ENCODE measurements at regions not wholly inside any gene's neighbourhood (a gene's known extent, or its start where the extent isn't known, plus 50 kb on each side); places are given as distances from the start of the nearest gene placed in this dataset.

- Histone ChIP-seq H3K4me3 (replicated peaks in 1 of 4; ENCODE audit: control extremely low read depth in 1 of 4, insufficient read depth in 1 of 4, low read depth in 3 of 4, low read length in 4 of 4) (no peak overlapping the region), H3K27ac (ENCODE audit: insufficient read depth, low read length) (no peak overlapping the region), H4K20me1 (ENCODE audit: control insufficient read depth, extremely low read depth, insufficient read depth, low read length) (no peaks in the 10 kb centered on the region), H3K4me2 (ENCODE audit: extremely low read depth, insufficient read depth, low read length) (no peak overlapping the region), H3K9ac (ENCODE audit: insufficient read depth, low read length) (no peak overlapping the region), H3K9me3 (ENCODE audit: control insufficient read depth, insufficient read depth, low read depth, low read length) (no peaks in the 10 kb centered on the region), H3K27me3 (ENCODE audit: control insufficient read depth, insufficient read depth, low read length) (no peaks in the 10 kb centered on the region), H3K36me3 (ENCODE audit: control insufficient read depth, insufficient read depth, low read length) (no peaks in the 10 kb centered on the region), H3K4me1 (ENCODE audit: control insufficient read depth, extremely low read depth, insufficient read depth, low read length) (no peaks in the 10 kb centered on the region), H3K79me2 (ENCODE audit: control insufficient read depth, insufficient read depth, low read length) (no peaks in the 10 kb centered on the region), H2AFZ (ENCODE audit: low read length) (no peak overlapping the region)
- peak; percentile 64 to 65 for TF ChIP-seq CTCF (conservative IDR thresholded peaks at IDR 0.05 in 1 of 2, IDR thresholded peaks at IDR 0.05 in 1 of 2; ENCODE audit: low read depth in 1 of 2, low read length in 2 of 2)
- TF ChIP-seq EZH2 (IDR thresholded peaks at IDR 0.05; ENCODE audit: low read length, missing control alignments): no peak
- peak; percentile 68 to 82 for DNase-seq (ENCODE audit: low read depth in 2 of 2)
These were observed 85.5 kb downstream of the CT47B1 start for GRCh38 chrX:120790118-120790517.

- TF ChIP-seq EZH2 (IDR thresholded peaks at IDR 0.05; ENCODE audit: low read length, missing control alignments): no peak
- no peak for TF ChIP-seq CTCF (conservative IDR thresholded peaks at IDR 0.05 in 1 of 2, IDR thresholded peaks at IDR 0.05 in 1 of 2; ENCODE audit: low read depth in 1 of 2, low read length in 2 of 2)
- DNase-seq (ENCODE audit: low read depth in 2 of 2): peak; percentile 59 to 63
- Histone ChIP-seq H3K4me3 (replicated peaks in 1 of 4; ENCODE audit: control extremely low read depth in 1 of 4, insufficient read depth in 1 of 4, low read depth in 3 of 4, low read length in 4 of 4) (no peak overlapping the region), H3K9ac (ENCODE audit: insufficient read depth, low read length) (no peak overlapping the region), H3K36me3 (ENCODE audit: control insufficient read depth, insufficient read depth, low read length) (no peaks in the 10 kb centered on the region), H3K4me1 (ENCODE audit: control insufficient read depth, extremely low read depth, insufficient read depth, low read length) (no peaks in the 10 kb centered on the region), H3K4me2 (ENCODE audit: extremely low read depth, insufficient read depth, low read length) (no peak overlapping the region), H3K9me3 (ENCODE audit: control insufficient read depth, insufficient read depth, low read depth, low read length) (no peaks in the 10 kb centered on the region), H3K27ac (ENCODE audit: insufficient read depth, low read length) (no peak overlapping the region), H3K79me2 (ENCODE audit: control insufficient read depth, insufficient read depth, low read length) (no peaks in the 10 kb centered on the region), H2AFZ (ENCODE audit: low read length) (no peak overlapping the region), H4K20me1 (ENCODE audit: control insufficient read depth, extremely low read depth, insufficient read depth, low read length) (no peaks in the 10 kb centered on the region), H3K27me3 (ENCODE audit: control insufficient read depth, insufficient read depth, low read length) (no peaks in the 10 kb centered on the region)
These were observed 94.3 kb downstream of the CT47B1 start for GRCh38 chrX:120781403-120781802.

GRCh38 chrX:120775959-120776358 lies 99.7 kb downstream of the CT47B1 start:
- Histone ChIP-seq H3K9me3 (ENCODE audit: control insufficient read depth, insufficient read depth, low read depth, low read length) (no peaks in the 10 kb centered on the region), H2AFZ (ENCODE audit: low read length) (no peak overlapping the region), H3K79me2 (ENCODE audit: control insufficient read depth, insufficient read depth, low read length) (no peaks in the 10 kb centered on the region)

More at GRCh38 chrX:120775959-120776358, 99.7 kb downstream of the CT47B1 start:
- no peak for DNase-seq (ENCODE audit: low read depth in 2 of 2)
- TF ChIP-seq CTCF (conservative IDR thresholded peaks at IDR 0.05 in 1 of 2, IDR thresholded peaks at IDR 0.05 in 1 of 2; ENCODE audit: low read depth in 1 of 2, low read length in 2 of 2): no peak
- TF ChIP-seq EZH2 (IDR thresholded peaks at IDR 0.05; ENCODE audit: low read length, missing control alignments): no peak
- Histone ChIP-seq H3K9ac (ENCODE audit: insufficient read depth, low read length) (no peak overlapping the region), H3K4me2 (ENCODE audit: extremely low read depth, insufficient read depth, low read length) (no peak overlapping the region), H4K20me1 (ENCODE audit: control insufficient read depth, extremely low read depth, insufficient read depth, low read length) (no peaks in the 10 kb centered on the region), H3K27me3 (ENCODE audit: control insufficient read depth, insufficient read depth, low read length) (no peaks in the 10 kb centered on the region), H3K36me3 (ENCODE audit: control insufficient read depth, insufficient read depth, low read length) (no peaks in the 10 kb centered on the region), H3K4me1 (ENCODE audit: control insufficient read depth, extremely low read depth, insufficient read depth, low read length) (no peaks in the 10 kb centered on the region), H3K27ac (ENCODE audit: insufficient read depth, low read length) (no peak overlapping the region), H3K4me3 (replicated peaks in 1 of 4; ENCODE audit: control extremely low read depth in 1 of 4, insufficient read depth in 1 of 4, low read depth in 3 of 4, low read length in 4 of 4) (no peak overlapping the region)
